ENCODE measurements at regions not wholly inside any gene's neighbourhood (a gene's known extent, or its start where the extent isn't known, plus 50 kb on each side); places are given as distances from the start of the nearest gene placed in this dataset.

- Histone ChIP-seq H2BK5ac (ENCODE audit: low read depth, low read length, poor library complexity, severe bottlenecking) (no peak overlapping the region), H3K79me1 (ENCODE audit: low read depth in 1 of 2, low read length in 2 of 2) (no peaks in the 10 kb centered on the region), H3K27ac (ENCODE audit: insufficient read depth, low read length) (no peak overlapping the region), H2AK5ac (ENCODE audit: low read depth, low read length) (no peak overlapping the region), H2BK120ac (ENCODE audit: low read depth, low read length) (no peak overlapping the region), H3K4me3 (ENCODE audit: insufficient read depth, low read depth, low read length) (no peak overlapping the region), H2AFZ (replicated peaks; ENCODE audit: low read length, poor library complexity) (no peak overlapping the region), H4K5ac (ENCODE audit: low read depth, low read length) (no peak overlapping the region), H2AK9ac (replicated peaks; ENCODE audit: low read depth, low read length, poor library complexity) (no peak overlapping the region), H3K9me3 (ENCODE audit: control insufficient read depth, insufficient read depth, low read length) (no peaks in the 10 kb centered on the region), H3K4ac (ENCODE audit: low read depth, low read length) (no peak overlapping the region), H3K4me2 (ENCODE audit: low read depth, low read length) (no peak overlapping the region), H4K20me1 (ENCODE audit: insufficient read depth, low read length) (no peaks in the 10 kb centered on the region), H3K9ac (ENCODE audit: low read depth, low read length) (no peak overlapping the region), H2BK15ac (ENCODE audit: low read depth, low read length) (no peak overlapping the region), H3K36me3 (ENCODE audit: control insufficient read depth, insufficient read depth, low read length) (no peaks in the 10 kb centered on the region), H3K18ac (ENCODE audit: low read depth, low read length) (no peak overlapping the region), H3K9me1 (ENCODE audit: insufficient read depth, low read length) (no peaks in the 10 kb centered on the region), H2BK20ac (ENCODE audit: low read depth, low read length) (no peak overlapping the region), H3K4me1 (ENCODE audit: control insufficient read depth, insufficient read depth, low read length) (no peaks in the 10 kb centered on the region), H3K14ac (replicated peaks; ENCODE audit: low read depth, low read length) (no peak overlapping the region), H4K91ac (ENCODE audit: insufficient read depth, low read depth, low read length) (no peak overlapping the region), H4K8ac (ENCODE audit: low read depth in 2 of 2, low read length in 2 of 2) (no peak overlapping the region), H3K27me3 (ENCODE audit: control insufficient read depth, insufficient read depth, low read length) (no peaks in the 10 kb centered on the region), H3K56ac (ENCODE audit: extremely low read depth, insufficient read depth, low read length) (no peak overlapping the region), H3K23ac (ENCODE audit: low read depth, low read length) (no peak overlapping the region)
- ATAC-seq (ENCODE audit: low read depth) (no peak), DNase-seq (no peak)
- intact Hi-C loops (cut with micrococcal nuclease) = no loop called here
- in situ Hi-C loops (cut with MboI; ENCODE audit: low sequenced_read_pairs) = no loop called here
- no TSS peak for BruUV-seq (replicated peaks)
- WGBS, 2 experiments (ENCODE audit: extremely low coverage in 2 of 2, insufficient read length in 1 of 2) = 60% methylated on average over 1 of the region's 4 CpGs; no CpG with 5 or more reads in 1 of the 2 experiments
- CTCF ChIA-PET = no interaction called here
- no peak for TF ChIP-seq USF2 (IDR thresholded peaks at IDR 0.05; ENCODE audit: low read depth, low read length)
- TF ChIP-seq FOS (IDR thresholded peaks at IDR 0.05; ENCODE audit: low read depth, low read length) = no peak
- TF ChIP-seq, protein P1, sequence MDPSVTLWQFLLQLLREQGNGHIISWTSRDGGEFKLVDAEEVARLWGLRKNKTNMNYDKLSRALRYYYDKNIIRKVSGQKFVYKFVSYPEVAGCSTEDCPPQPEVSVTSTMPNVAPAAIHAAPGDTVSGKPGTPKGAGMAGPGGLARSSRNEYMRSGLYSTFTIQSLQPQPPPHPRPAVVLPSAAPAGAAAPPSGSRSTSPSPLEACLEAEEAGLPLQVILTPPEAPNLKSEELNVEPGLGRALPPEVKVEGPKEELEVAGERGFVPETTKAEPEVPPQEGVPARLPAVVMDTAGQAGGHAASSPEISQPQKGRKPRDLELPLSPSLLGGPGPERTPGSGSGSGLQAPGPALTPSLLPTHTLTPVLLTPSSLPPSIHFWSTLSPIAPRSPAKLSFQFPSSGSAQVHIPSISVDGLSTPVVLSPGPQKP (IDR thresholded peaks at IDR 0.05; ENCODE audit: borderline replicate concordance, low read depth, low read length) = no peak
- no peak for TF ChIP-seq MXI1 (IDR thresholded peaks at IDR 0.05; ENCODE audit: borderline replicate concordance, low read depth, low read length)
- TF ChIP-seq CTCF (conservative IDR thresholded peaks at IDR 0.05; ENCODE audit: low read depth, low read length) = no peak
- no peak for TF ChIP-seq NFE2L2 (IDR thresholded peaks at IDR 0.05; ENCODE audit: low read depth, low read length)
- TF ChIP-seq RCOR1 (IDR thresholded peaks at IDR 0.05; ENCODE audit: insufficient replicate concordance, low read length) = no peak
- no peak for TF ChIP-seq SMC3 (IDR thresholded peaks at IDR 0.05; ENCODE audit: low read depth, low read length)
- TF ChIP-seq CEBPB (IDR thresholded peaks at IDR 0.05; ENCODE audit: low read depth, low read length) = no peak
- no peak for TF ChIP-seq MAFK (IDR thresholded peaks at IDR 0.05; ENCODE audit: low read depth, low read length)
- TF ChIP-seq POLR2A (IDR thresholded peaks at IDR 0.05; ENCODE audit: low read depth, low read length) = no peak
- no peak for TF ChIP-seq BHLHE40 (IDR thresholded peaks at IDR 0.05; ENCODE audit: low read depth, low read length)
- TF ChIP-seq RAD21 (IDR thresholded peaks at IDR 0.05; ENCODE audit: low read length) = no peak
- TF ChIP-seq RFX5 (IDR thresholded peaks at IDR 0.05; ENCODE audit: low read depth, low read length) = no peak
- no peak for TF ChIP-seq MAZ (IDR thresholded peaks at IDR 0.05; ENCODE audit: borderline replicate concordance, low read depth, low read length)
- TF ChIP-seq CHD1 (IDR thresholded peaks at IDR 0.05; ENCODE audit: low read depth, low read length) = no peak
- dilution Hi-C loops (cut with HindIII; ENCODE audit: low sequenced_read_pairs, unreplicated experiment) = no loop called here
- POLR2A ChIA-PET (ENCODE audit: unreplicated experiment) = no interaction called here
Observed at GRCh38 chr12:83805873-83806272, 1106.7 kb downstream of the SLC6A15 start.

All from IMR-90 (cell line).